GM23338 (cell line): ENCODE measurements at regions not wholly inside any gene's neighbourhood (a gene's known extent, or its start where the extent isn't known, plus 50 kb on each side); places are given as distances from the start of the nearest gene placed in this dataset.

Source experiments
- ATAC-seq: fragments of 200-7000 bp; cut with Tn5 transposase; 3 replicates; pipeline ENCODE4 v1.9.1; 2020
- DNase-seq: peaks from one replicate; pipeline ENCODE4 v3.0.0-alpha.2; 2015; ENCODE audit warnings: low spot score
- H2AFZ ChIP-seq: fragments of 200-600 bp; sonication (generic); 2 replicates; pipeline ENCODE4 v1.8.0; 2016; ENCODE audit warnings: antibody characterized with exemption, mild to moderate bottlenecking, moderate library complexity
- H3F3A ChIP-seq: fragments of 200-600 bp; sonication (generic); replicated peaks from 2 replicates; pipeline ENCODE4 v1.8.0; 2017; ENCODE audit warnings: antibody characterized with exemption, mixed run types, low read depth
- H3K27ac ChIP-seq: fragments of 200-600 bp; sonication (generic); 2 replicates; pipeline ENCODE4 v1.6.1; 2016; ENCODE audit warnings: low read depth
- H3K27me3 ChIP-seq: fragments of 200-600 bp; sonication (generic); 2 replicates; pipeline ENCODE4 v1.8.0; 2016; ENCODE audit warnings: mild to moderate bottlenecking, mixed run types, moderate library complexity; ENCODE audit not compliant: insufficient read depth
- H3K36me3 ChIP-seq: fragments of 200-600 bp; sonication (generic); 2 replicates; pipeline ENCODE4 v1.8.0; 2016; ENCODE audit warnings: mild to moderate bottlenecking; ENCODE audit not compliant: insufficient read depth
- H3K4me1 ChIP-seq: fragments of 200-600 bp; sonication (generic); 2 replicates; pipeline ENCODE4 v1.8.0; 2016; ENCODE audit warnings: mild to moderate bottlenecking, moderate library complexity; ENCODE audit not compliant: insufficient read depth
- H3K4me2 ChIP-seq: fragments of 200-600 bp; sonication (generic); 2 replicates; pipeline ENCODE4 v1.7.1; 2017; ENCODE audit warnings: mixed run types
- H3K4me3 ChIP-seq: fragments of 200-600 bp; sonication (generic); 2 replicates; pipeline ENCODE4 v1.6.1; 2016; ENCODE audit warnings: mixed run types
- H3K79me2 ChIP-seq: fragments of 200-600 bp; sonication (generic); replicated peaks from 2 replicates; pipeline ENCODE4 v1.8.0; 2017; ENCODE audit warnings: mild to moderate bottlenecking; ENCODE audit not compliant: insufficient read depth
- H3K9me2 ChIP-seq: fragments of 200-600 bp; sonication (generic); 2 replicates; pipeline ENCODE4 v1.8.0; 2017; ENCODE audit not compliant: insufficient read depth
- H4K20me1 ChIP-seq: fragments of 200-600 bp; sonication (generic); replicated peaks from 2 replicates; pipeline ENCODE4 v1.8.0; 2017; ENCODE audit warnings: mild to moderate bottlenecking; ENCODE audit not compliant: insufficient read depth
- H3K27ac Mint-ChIP-seq: 2 replicates; pipeline ENCODE4 v1.8.0; 2020; ENCODE audit warnings: inconsistent platforms, mild to moderate bottlenecking, moderate library complexity, mixed read lengths
- H3K27me3 Mint-ChIP-seq: 3 replicates; pipeline ENCODE4 v1.8.0; 2022; ENCODE audit warnings: low read depth, mild to moderate bottlenecking, moderate library complexity, mixed read lengths, inconsistent platforms; ENCODE audit not compliant: insufficient read depth, poor library complexity
- H3K36me3 Mint-ChIP-seq: 3 replicates; pipeline ENCODE4 v1.8.0; 2021; ENCODE audit warnings: low read depth, mild to moderate bottlenecking, inconsistent platforms, moderate library complexity, mixed read lengths
- H3K4me1 Mint-ChIP-seq: 3 replicates; pipeline ENCODE4 v1.8.0; 2020; ENCODE audit warnings: mild to moderate bottlenecking, inconsistent platforms, mixed read lengths
- H3K4me3 Mint-ChIP-seq: 3 replicates; pipeline ENCODE4 v1.8.0; 2021; ENCODE audit warnings: moderate library complexity, mild to moderate bottlenecking, inconsistent platforms, mixed read lengths
- H3K9me3 Mint-ChIP-seq: 3 replicates; pipeline ENCODE4 v1.8.0; 2020; ENCODE audit warnings: moderate library complexity, mild to moderate bottlenecking, inconsistent platforms, mixed read lengths
- CREB1 ChIP-seq: fragments of 250-450 bp; sonication (Bioruptor Pico); IDR thresholded peaks from 2 replicates; pipeline ENCODE4 v1.5.0; 2020; ENCODE audit warnings: low read depth, mild to moderate bottlenecking, moderate library complexity
- CTCF ChIP-seq, 2 experiments: fragments of 200-600 bp in 1 of 2; sonication (generic) in 1 of 2; conservative IDR thresholded peaks; 2 replicates each; pipeline versions ENCODE4 v1.5.1 to v1.6.1; 2016 to 2017; ENCODE audit warnings: antibody characterized with exemption in 2 of 2, low read depth in 2 of 2, mild to moderate bottlenecking in 2 of 2, moderate library complexity in 1 of 2
- EZH2phosphoT487 ChIP-seq: fragments of 200-600 bp; sonication (generic); IDR thresholded peaks from one replicate; pipeline ENCODE4 v1.8.1; 2018; ENCODE audit warnings: antibody characterized with exemption; ENCODE audit not compliant: unreplicated experiment
- JUNB ChIP-seq: IDR thresholded peaks from one replicate; pipeline ENCODE4 v1.6.1; 2016; ENCODE audit warnings: antibody characterized with exemption; ENCODE audit not compliant: unreplicated experiment
- NANOG ChIP-seq: IDR thresholded peaks from 2 replicates; pipeline ENCODE4 v1.6.1; 2016; ENCODE audit warnings: antibody characterized with exemption, borderline replicate concordance
- POLR2AphosphoS5 ChIP-seq: IDR thresholded peaks from 2 replicates; pipeline ENCODE4 v1.6.1; 2016; ENCODE audit warnings: antibody characterized with exemption, low read depth
- ZNF114 ChIP-seq: fragments of 250-450 bp; sonication (Bioruptor Pico); IDR thresholded peaks from 2 replicates; pipeline ENCODE4 v1.5.0; 2020; ENCODE audit warnings: mild to moderate bottlenecking, moderate library complexity
- ZNF462 ChIP-seq: fragments of 250-450 bp; sonication (Bioruptor Pico); IDR thresholded peaks from 2 replicates; pipeline ENCODE4 v1.5.0; 2020; ENCODE audit warnings: mild to moderate bottlenecking, moderate library complexity

GRCh38 chr3:78049521-78049920 is 1009.6 kb downstream of the ROBO2 start (continued):
- TF ChIP-seq ZNF462 (CRISPR knock-in tag) (no peak), JUNB (no peak), ZNF114 (CRISPR knock-in tag) (no peak), CREB1 (CRISPR knock-in tag) (no peak), NANOG (no peak), POLR2AphosphoS5 (no peak), CTCF (conservative IDR thresholded peaks at IDR 0.05; ENCODE audit: low read depth in 2 of 2) (no peak)

GRCh38 chr3:78050276-78051065 is 1010.6 kb downstream of the ROBO2 start:
- no peaks in the 10 kb centered on the region for H3K27me3 ChIP-seq
- H3F3A ChIP-seq = no peaks in the 10 kb centered on the region
- no peak overlapping the region for H3K4me3 Mint-ChIP-seq
- H3K27me3 Mint-ChIP-seq = peaks cover 4% of the 10 kb centered on the region
- no peaks in the 10 kb centered on the region for H3K9me2 ChIP-seq
- H3K9me3 Mint-ChIP-seq = no peaks in the 10 kb centered on the region
- ATAC-seq (no peak), DNase-seq (no peak)
- peaks cover 4% of the 10 kb centered on the region; the same call in 2 of the 3 replicates for H3K36me3 Mint-ChIP-seq
- no peak overlapping the region for H3K27ac ChIP-seq
- H3K4me2 ChIP-seq = no peak overlapping the region
- H3K4me1 Mint-ChIP-seq = peaks cover 4% of the 10 kb centered on the region; the same call in 2 of the 3 replicates
- H3K36me3 ChIP-seq = no peaks in the 10 kb centered on the region
- H3K4me3 ChIP-seq = no peak overlapping the region
- peak overlapping the region; percentile 43; the same call in 1 of the 2 replicates for H2AFZ ChIP-seq
- no peak overlapping the region for H3K27ac Mint-ChIP-seq
- no peaks in the 10 kb centered on the region for H4K20me1 ChIP-seq
- TF ChIP-seq EZH2phosphoT487 (no peak), NANOG (no peak), ZNF114 (CRISPR knock-in tag) (no peak)
- no peaks in the 10 kb centered on the region for H3K79me2 ChIP-seq
- H3K4me1 ChIP-seq = peaks cover 7% of the 10 kb centered on the region
